GM21367 (cell line): ENCODE measurements at regions not wholly inside any gene's neighbourhood (a gene's known extent, or its start where the extent isn't known, plus 50 kb on each side); places are given as distances from the start of the nearest gene placed in this dataset.
"Not testable (repeated sequence)": the region's sequence is repeated elsewhere in the genome, so short reads cannot be mapped to it uniquely, and the experiment has no call there.

ENCODE experiments used
- ATAC-seq: cut with Tn5 transposase; IDR thresholded peaks from one replicate; pipeline ENCODE4 v1.9.1; 2021; ENCODE audit not compliant: unreplicated experiment

- ATAC-seq: not testable (repeated sequence)
These were observed 1205.6 kb downstream of the DIAPH3 start for GRCh38 chr13:58958097-58958496.

DNA sequence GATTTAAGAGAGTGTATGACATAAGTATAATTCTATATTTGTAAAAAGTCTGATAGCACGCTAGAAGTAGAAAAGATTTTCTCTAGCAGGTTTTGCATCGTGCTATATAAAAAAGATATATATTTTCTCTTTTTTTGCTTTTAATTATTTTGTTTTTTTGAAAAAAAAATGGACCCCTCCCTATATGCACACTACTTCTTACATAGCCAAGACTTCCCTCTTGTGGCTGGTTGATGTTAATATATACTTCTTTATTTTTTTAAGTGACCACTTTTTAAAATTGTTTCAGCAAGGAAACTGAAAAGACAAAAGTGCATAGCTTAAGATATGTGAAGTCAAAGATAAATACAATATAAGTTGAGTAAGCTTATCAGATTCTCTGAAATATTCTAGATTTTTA lies 1202.8 kb downstream of the DIAPH3 start:
- ATAC-seq: no peak

DNA sequence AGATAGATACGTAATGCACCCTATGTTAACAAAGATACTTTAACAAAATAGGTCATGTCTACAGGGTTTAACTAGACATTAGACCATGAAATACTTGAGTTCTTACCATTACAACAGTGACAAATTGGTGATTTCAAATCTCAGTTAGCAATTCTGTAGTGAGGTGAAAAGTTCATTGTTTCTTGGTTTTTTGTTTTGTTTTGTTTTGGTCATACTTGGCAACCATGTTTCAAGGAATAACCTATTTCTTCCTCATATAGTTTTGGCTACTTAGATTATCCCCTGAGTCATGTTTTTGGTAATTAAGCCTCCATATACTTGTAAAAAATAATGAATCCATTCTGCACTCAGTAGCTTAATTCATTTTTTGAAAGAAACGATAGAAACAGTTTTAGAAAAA lies 1200.4 kb downstream of the DIAPH3 start:
- no peak for ATAC-seq

GRCh38 chr13:58964048-58964447 lies 1199.7 kb downstream of the DIAPH3 start:
- ATAC-seq: no peak

DNA sequence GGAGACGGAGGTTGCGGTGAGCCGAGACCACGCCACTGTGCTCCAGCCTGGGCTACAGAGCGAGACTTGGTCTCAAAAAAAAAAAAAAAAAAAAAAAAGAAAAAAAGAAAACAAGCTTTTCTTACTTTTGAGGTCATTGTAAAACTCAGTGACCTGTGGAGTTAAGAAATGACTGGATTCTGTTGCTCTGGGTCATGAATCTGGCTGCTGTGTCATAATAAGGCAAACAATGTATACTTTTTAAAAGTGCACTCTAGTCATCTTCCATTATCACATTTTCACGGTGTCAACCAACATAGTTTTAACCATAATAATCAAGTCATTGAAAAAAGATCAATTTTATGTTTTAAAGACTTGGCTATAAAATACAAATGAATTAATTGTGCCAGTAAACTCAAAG lies 1186.6 kb downstream of the DIAPH3 start:
- no peak for ATAC-seq

- no peak for ATAC-seq
These were observed 1185.4 kb downstream of the DIAPH3 start for GRCh38 chr13:58978331-58978730.

DNA sequence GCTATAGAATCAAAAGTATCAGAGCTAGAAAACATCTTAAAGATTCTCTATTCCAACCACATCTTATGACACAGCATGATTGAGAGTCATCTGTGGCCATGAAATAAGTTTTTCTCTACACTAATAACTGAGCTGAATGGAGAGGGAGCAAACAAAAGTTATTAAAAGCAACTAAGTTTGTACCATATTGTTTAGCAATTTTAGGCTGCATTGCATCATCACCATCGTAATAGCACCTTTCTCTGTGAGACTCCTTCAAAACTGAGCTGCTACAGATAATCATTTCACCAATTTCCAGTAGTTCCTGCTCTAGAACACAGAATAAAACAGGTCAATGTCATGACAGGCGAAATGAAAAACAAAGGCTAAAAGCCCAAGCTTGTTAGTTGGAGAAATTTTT lies 1183.9 kb downstream of the DIAPH3 start:
- ATAC-seq: no peak

- no peak for ATAC-seq
These were observed 1177.9 kb downstream of the DIAPH3 start for GRCh38 chr13:58985845-58986244.

DNA sequence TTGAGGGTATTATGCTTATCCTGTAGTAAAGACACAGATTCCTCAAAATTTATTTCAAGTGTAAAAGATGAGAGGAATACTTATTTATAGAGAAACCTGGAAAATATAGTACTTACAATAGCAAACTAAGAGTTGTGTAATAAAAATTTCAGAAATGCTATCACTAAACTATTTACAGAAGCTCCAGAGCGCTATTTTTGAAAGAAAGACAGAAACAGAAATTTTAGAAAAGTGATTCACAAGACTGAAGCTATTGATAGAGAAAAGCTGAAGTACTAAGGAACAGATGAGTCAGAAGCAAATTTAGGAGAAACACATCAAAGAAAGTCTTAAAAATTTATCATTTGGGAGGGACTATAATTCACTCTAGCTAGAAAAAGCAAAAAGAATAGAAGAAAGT lies 1174.2 kb downstream of the DIAPH3 start:
- no peak for ATAC-seq

DNA sequence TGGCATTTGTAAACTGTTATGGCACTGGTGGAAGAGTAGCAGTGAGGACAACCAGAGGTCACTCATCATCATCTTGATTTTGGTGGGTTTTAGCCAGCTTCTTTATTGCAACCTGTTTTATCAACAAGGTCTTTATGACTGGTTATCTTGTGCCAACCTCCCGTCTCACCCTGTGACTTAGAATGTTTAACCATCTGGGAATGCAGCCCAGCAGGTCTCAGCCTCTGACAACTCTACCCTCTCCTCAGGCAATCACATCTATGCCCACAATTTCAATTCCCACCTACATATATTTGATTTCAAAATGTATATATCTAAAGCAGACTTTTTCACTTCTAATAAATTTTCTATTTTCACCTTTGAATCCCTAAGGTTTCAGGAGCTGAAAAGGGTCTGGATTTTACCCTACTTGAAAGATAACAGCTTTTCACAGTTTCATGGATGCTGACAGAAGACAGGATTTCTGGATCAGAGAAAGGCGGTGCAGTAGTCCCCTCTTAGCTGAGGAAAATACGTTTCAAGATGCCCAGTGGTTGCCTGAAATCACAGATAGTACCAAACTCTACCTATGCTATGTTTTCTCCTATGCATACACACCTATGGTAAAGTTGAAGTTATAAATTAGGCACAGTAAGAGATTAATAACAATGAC lies 1171.8 kb downstream of the DIAPH3 start:
- no peak for ATAC-seq

GRCh38 chr13:58992478-58993042 lies 1171.2 kb downstream of the DIAPH3 start:
- no peak for ATAC-seq

- ATAC-seq: no peak
These were observed 1169.7 kb downstream of the DIAPH3 start for GRCh38 chr13:58994077-58994476.

GRCh38 chr13:58994777-58995176 lies 1169.0 kb downstream of the DIAPH3 start:
- no peak for ATAC-seq

DNA sequence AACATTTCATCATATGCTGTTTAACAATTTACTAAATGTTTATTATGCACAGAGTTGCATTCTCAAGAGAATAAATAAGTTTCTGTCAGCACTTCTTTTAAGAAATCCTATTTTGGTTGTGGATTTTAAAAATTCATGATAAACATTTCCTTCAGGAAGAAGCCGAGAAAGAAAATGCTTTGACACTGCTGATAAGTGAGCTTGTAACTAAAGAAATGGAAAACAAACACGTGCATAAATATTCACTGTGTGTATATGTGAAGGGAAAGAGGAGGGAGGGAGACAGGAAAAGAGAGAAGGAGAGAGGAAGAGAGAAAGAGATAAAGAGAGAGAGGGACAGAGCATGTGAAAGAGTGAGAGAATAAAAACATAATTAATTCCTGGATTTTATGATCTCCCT lies 1165.0 kb downstream of the DIAPH3 start:
- no peak for ATAC-seq

DNA sequence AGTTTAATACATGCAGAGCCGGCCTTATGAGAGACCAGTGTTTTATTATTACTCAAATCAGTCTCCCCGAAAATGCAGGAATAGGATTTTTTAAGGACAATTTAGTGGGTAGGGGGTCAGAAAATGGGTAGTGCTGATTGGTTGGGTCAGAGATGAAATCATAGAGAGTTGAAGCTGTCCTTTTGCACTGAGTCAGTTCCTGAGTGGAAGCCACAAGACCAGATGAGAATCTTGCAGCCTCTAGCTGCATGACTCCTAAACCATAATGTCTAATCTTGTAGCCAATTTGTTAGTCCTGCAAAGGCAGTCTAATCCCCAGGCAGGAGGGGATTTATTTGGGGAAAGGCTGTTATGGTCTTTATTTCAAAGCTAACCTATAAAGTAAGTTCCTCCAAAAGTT lies 1163.9 kb downstream of the DIAPH3 start:
- no peak for ATAC-seq

DNA sequence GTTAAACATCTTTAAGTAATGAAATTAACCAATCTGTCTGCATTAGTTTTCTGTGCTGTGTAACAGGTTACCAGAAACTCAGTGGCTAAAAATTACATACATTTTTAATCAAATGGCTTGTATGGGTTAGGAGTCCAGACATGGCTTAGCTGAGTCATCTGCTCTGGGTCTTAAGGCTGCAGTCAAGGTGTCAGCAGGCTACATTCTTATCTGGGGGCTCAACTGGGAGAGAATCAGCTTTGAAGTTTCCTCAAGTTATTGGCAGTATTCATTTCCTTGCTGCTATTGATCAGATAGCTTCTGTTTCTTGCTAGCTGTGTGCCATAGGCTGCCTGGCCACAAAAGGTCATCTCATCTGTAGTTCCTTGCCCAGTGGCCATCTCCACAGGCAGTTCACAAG lies 1163.0 kb downstream of the DIAPH3 start:
- ATAC-seq: no peak

DNA sequence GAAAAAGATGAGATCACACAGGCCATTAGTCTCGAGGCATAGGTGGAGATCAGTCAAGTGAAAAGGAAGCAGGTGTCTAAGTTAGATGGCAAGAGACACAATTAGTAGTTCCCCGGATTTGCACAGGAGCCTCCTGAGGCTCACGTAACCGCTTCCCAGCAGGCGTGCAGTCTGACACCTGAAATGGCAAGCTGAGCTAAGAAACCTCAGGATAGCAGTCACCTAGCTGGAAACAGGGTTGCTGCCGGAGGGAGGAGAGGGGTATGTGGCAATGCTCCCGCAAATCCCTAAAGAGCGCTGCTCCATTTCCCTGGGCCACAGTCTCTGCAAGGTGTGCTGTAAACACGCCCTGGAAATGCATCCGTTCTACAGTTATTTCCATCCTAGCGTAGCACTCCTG lies 1151.0 kb downstream of the DIAPH3 start:
- ATAC-seq: no peak

GRCh38 chr13:59016250-59016649 lies 1147.5 kb downstream of the DIAPH3 start:
- no peak for ATAC-seq

- no peak for ATAC-seq
These were observed 1139.3 kb downstream of the DIAPH3 start for GRCh38 chr13:59024434-59024833.

DNA sequence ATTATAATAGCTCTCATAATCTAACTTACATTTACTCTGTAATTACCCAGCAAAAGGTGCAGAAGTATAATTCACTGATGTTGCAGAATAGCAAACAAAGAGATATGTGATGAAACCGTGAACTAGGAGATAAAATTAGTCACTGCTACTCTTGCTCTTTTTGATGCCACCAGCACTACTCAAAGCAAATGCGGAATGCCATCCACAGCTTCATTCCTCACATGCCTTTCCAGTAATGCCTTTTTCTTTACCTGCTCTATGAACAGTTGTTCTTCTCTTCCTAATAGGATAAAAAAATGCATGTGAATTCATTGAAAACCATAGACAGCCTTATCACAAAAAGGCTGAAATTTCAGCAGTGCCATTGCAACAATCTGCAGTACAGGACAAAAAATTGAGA lies 1129.5 kb downstream of the DIAPH3 start:
- ATAC-seq: no peak

DNA sequence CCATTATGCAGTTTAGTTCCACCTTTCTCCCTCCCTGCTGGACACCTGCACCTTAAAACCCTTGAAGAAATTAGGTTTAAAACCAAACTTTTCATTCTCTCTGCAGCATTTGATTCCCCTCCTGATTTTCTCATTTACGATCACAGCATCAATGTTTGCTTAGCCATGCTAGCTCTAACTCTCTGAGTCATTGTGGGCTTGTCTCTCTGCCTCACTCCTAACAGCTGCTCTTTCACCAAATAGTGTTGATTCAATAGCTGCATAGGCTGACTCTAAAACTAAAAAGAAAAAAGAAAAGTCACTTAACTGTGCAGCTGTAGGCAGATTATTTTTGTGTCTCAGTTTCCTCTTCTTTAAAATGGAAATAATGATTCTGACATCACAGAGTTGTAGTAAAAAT lies 1124.9 kb downstream of the DIAPH3 start:
- no peak for ATAC-seq

DNA sequence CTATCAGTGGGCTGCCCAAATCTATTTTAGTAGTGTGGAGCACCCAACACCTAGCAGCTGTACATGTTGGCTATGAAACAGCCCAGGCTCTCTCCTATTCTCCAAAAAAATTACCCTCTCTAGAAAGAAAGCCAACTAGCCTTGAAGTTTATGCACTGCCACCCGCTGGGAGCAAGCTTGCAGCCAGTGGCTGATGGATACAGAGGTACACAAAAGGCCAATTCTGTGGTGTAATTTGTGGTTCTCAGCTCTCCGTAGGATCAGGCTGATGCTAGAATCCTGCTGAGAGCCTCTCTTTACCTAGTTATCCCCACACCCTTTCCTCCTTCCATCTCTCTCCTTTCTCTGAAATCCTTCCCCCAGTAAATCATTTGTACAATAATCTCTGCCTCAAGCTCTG lies 1120.7 kb downstream of the DIAPH3 start:
- ATAC-seq: no peak

DNA sequence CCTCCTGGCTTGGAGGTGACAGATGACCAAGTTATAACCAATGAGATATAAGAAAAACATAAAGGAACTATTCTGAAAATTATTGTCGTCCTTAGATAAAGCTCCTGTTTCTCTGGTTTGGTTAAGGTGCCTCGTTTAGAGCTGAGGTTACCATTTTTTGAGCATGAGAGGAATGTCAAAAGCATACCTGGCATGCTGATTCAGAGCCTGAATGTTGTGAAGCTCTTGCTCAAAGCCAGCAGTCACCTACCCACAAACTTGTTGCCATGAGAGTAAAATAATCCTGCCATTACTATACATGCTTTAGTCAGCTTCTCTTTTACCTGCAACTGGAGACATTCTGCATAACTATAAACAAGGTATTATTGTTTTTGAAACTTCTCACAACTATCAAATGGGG lies 1116.2 kb downstream of the DIAPH3 start:
- no peak for ATAC-seq
